PC-3 (cell line): ENCODE measurements at regions not wholly inside any gene's neighbourhood (a gene's known extent, or its start where the extent isn't known, plus 50 kb on each side); places are given as distances from the start of the nearest gene placed in this dataset.

ENCODE experiments used
- ATAC-seq: fragments of 200-7000 bp; cut with Tn5 transposase; 2 replicates; pipeline ENCODE4 v1.9.1; 2020; ENCODE audit warnings: mild to moderate bottlenecking, moderate library complexity
- BruUV-seq: library from RNA; stranded (reverse); fragments of 400-500 nt; replicated peaks from 2 replicates; lab custom pipeline; 2021; lab: Mats Ljungman, UMichigan
- CTCF ChIA-PET: fragments of 300-600 bp; sonication (Branson Sonifier 250); formaldehyde crosslinking; loops from one replicate; lab custom pipeline; 2022; ENCODE audit warnings: antibody characterized with exemption; lab: Charles Lee
- POLR2A ChIA-PET: fragments of 300-600 bp; sonication (Branson Sonifier 250); formaldehyde crosslinking; loops from one replicate; lab custom pipeline; 2022; ENCODE audit warnings: antibody characterized with exemption; ENCODE audit not compliant: unreplicated experiment; lab: Charles Lee
- DNase-seq: peaks from one replicate; pipeline ENCODE4 v3.0.0-alpha.2; 2015
- H2AFZ ChIP-seq: fragments of 300-600 bp; sonication (generic); 2 replicates; pipeline ENCODE4 v1.6.0; 2016; ENCODE audit warnings: antibody characterized with exemption, low read length
- H3F3A ChIP-seq: fragments of 300-600 bp; sonication (generic); one replicate; pipeline ENCODE4 v1.6.0; 2017; ENCODE audit warnings: antibody characterized with exemption, low read length, control low read depth, mild to moderate bottlenecking; ENCODE audit not compliant: unreplicated experiment
- H3K27ac ChIP-seq: fragments of 300-600 bp; sonication (generic); 2 replicates; pipeline ENCODE4 v1.5.1; 2016; ENCODE audit warnings: mild to moderate bottlenecking, low read length
- H3K27me3 ChIP-seq: fragments of 300-600 bp; sonication (generic); 2 replicates; pipeline ENCODE4 v1.6.1; 2016; ENCODE audit warnings: low read length, mixed read lengths
- H3K36me3 ChIP-seq: fragments of 300-600 bp; sonication (generic); 2 replicates; pipeline ENCODE4 v1.6.1; 2016; ENCODE audit warnings: low read depth, mixed run types, low read length, mixed read lengths
- H3K4me1 ChIP-seq: fragments of 300-600 bp; sonication (generic); 2 replicates; pipeline ENCODE4 v1.5.1; 2016; ENCODE audit warnings: low read length; ENCODE audit not compliant: insufficient read depth
- H3K4me2 ChIP-seq: fragments of 300-600 bp; sonication (generic); 2 replicates; pipeline ENCODE4 v1.6.0; 2016; ENCODE audit warnings: low read length
- H3K4me3 ChIP-seq: fragments of 300-600 bp; sonication (generic); 2 replicates; pipeline ENCODE4 v1.5.1; 2016; ENCODE audit warnings: mild to moderate bottlenecking, low read length, mixed read lengths
- H3K79me2 ChIP-seq: fragments of 300-600 bp; sonication (generic); 2 replicates; pipeline ENCODE4 v1.6.1; 2017; ENCODE audit warnings: low read length, mixed read lengths
- H3K9ac ChIP-seq: fragments of 300-600 bp; sonication (generic); 2 replicates; pipeline ENCODE4 v1.6.0; 2016; ENCODE audit warnings: mild to moderate bottlenecking, low read length
- H3K9me2 ChIP-seq: fragments of 300-600 bp; sonication (generic); replicated peaks from 2 replicates; pipeline ENCODE4 v1.6.1; 2016; ENCODE audit warnings: mixed run types, low read length, mixed read lengths
- H3K9me3 ChIP-seq: fragments of 300-600 bp; sonication (generic); 2 replicates; pipeline ENCODE4 v1.6.1; 2016; ENCODE audit warnings: low read length, mixed read lengths
- H4K20me1 ChIP-seq: fragments of 300-600 bp; sonication (generic); 2 replicates; pipeline ENCODE4 v1.6.1; 2016; ENCODE audit warnings: low read length, mixed read lengths
- EZH2 ChIP-seq: fragments of 300-600 bp; sonication (generic); IDR thresholded peaks from one replicate; pipeline ENCODE4 v1.6.1; 2017; ENCODE audit warnings: antibody characterized with exemption, mild to moderate bottlenecking, low read length; ENCODE audit not compliant: unreplicated experiment
- EZH2phosphoT487 ChIP-seq: fragments of 300-600 bp; sonication (generic); IDR thresholded peaks from 2 replicates; pipeline ENCODE4 v1.6.1; 2018; ENCODE audit warnings: mild to moderate bottlenecking, antibody characterized with exemption, low read length, borderline replicate concordance
- intact Hi-C: fragments of 100-400 bp; cut with micrococcal nuclease; formaldehyde crosslinking; loops from 2 replicates; pipeline ENCODE4 v1.9.0; 2023
- TF ChIP-seq, protein P1 (sequence below): fragments of 300-600 bp; sonication (generic); conservative IDR thresholded peaks from 2 replicates; pipeline ENCODE4 v1.5.1; 2017; ENCODE audit warnings: antibody characterized with exemption, low read depth, mild to moderate bottlenecking, low read length

DNA sequence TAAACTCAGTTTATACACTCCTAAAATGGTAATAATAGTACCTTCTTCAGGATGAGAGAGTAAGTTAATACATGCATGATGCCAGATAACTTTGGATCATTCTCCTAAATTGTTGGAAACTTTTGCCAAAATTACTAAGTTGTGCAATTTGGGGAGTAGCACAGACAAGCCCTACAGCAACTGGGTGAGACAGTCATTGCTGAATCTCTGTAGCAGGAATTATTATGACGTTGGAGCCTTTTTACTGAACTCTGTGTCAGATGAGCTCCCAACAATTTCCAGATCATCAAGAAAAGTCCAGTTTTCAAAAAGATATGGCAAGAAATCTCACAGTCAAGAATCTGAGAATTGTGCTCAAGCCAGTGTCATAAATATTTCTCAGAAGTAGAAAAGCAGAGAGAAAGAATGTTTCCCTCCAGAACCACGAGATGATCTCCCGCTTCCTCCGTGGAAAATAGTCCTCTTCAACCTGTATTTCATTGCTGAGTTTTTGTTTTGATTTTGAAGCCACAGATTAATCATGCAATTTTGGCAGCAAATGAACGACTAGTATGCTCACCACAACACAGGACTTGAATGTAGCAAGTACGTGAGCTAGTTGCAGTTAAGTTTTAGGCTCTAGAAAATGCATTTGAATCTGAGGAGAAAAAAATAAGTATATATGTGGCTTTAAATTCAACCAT is 485.4 kb downstream of the CNTN6 start:
- intact Hi-C loops = no loop called here
- Histone ChIP-seq H3K4me2 (no peak overlapping the region), H3K9ac (no peak overlapping the region), H3K27ac (no peak overlapping the region), H3K9me2 (no peaks in the 10 kb centered on the region), H3K4me1 (no peaks in the 10 kb centered on the region), H3K4me3 (no peak overlapping the region), H4K20me1 (no peaks in the 10 kb centered on the region), H3K9me3 (peaks cover 13% of the 10 kb centered on the region), H3K27me3 (no peaks in the 10 kb centered on the region), H3K36me3 (no peaks in the 10 kb centered on the region), H3F3A (no peaks in the 10 kb centered on the region), H2AFZ (no peak overlapping the region), H3K79me2 (no peaks in the 10 kb centered on the region)
- ChIA-PET POLR2A (no interaction called here), CTCF (no interaction called here)
- TF ChIP-seq EZH2phosphoT487 (no peak), EZH2 (no peak)
- TF ChIP-seq, protein P1, sequence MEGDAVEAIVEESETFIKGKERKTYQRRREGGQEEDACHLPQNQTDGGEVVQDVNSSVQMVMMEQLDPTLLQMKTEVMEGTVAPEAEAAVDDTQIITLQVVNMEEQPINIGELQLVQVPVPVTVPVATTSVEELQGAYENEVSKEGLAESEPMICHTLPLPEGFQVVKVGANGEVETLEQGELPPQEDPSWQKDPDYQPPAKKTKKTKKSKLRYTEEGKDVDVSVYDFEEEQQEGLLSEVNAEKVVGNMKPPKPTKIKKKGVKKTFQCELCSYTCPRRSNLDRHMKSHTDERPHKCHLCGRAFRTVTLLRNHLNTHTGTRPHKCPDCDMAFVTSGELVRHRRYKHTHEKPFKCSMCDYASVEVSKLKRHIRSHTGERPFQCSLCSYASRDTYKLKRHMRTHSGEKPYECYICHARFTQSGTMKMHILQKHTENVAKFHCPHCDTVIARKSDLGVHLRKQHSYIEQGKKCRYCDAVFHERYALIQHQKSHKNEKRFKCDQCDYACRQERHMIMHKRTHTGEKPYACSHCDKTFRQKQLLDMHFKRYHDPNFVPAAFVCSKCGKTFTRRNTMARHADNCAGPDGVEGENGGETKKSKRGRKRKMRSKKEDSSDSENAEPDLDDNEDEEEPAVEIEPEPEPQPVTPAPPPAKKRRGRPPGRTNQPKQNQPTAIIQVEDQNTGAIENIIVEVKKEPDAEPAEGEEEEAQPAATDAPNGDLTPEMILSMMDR = no peak
- no TSS peak for BruUV-seq
- DNase-seq = no peak
- ATAC-seq = no peak

DNA sequence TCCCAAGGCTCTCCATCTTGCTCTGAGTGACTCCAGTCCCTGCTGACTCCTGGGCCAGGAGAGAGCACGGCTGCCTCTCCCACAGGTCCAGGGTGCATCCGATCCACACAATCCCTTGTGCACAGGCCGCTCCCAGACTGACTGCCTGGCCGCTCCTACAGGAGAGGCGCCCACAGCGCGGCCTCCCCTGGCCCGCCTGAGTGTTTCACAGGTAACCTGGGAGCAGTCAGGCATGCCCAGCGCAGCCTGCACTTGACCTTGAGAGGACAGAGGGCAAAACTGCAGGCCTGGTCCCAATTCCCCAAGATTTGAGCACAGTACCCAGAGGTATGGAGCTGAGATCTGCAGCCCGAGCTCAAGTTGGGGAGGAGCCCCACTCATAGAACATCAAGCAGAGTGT is 490.2 kb downstream of the CNTN6 start:
- Histone ChIP-seq H4K20me1 (no peaks in the 10 kb centered on the region), H3K9ac (no peak overlapping the region), H3K4me3 (no peak overlapping the region), H3K27me3 (no peaks in the 10 kb centered on the region), H3K36me3 (no peaks in the 10 kb centered on the region), H3K9me2 (no peaks in the 10 kb centered on the region), H3K4me1 (no peaks in the 10 kb centered on the region), H2AFZ (no peak overlapping the region), H3K27ac (no peak overlapping the region), H3F3A (no peaks in the 10 kb centered on the region), H3K79me2 (no peaks in the 10 kb centered on the region), H3K9me3 (peaks cover 17% of the 10 kb centered on the region; the same call in 1 of the 2 replicates), H3K4me2 (no peak overlapping the region)
- ATAC-seq (no peak), DNase-seq (no peak)
- CTCF ChIA-PET = no interaction called here
- intact Hi-C loops = no loop called here
- POLR2A ChIA-PET = no interaction called here
- no TSS peak for BruUV-seq
- TF ChIP-seq EZH2phosphoT487 = no peak
- TF ChIP-seq EZH2 = no peak
- TF ChIP-seq, protein P1 = no peak

- Histone ChIP-seq H4K20me1 (no peaks in the 10 kb centered on the region), H3K27ac (no peak overlapping the region), H3K27me3 (no peaks in the 10 kb centered on the region), H3K4me1 (no peaks in the 10 kb centered on the region), H3F3A (no peaks in the 10 kb centered on the region), H3K4me3 (no peak overlapping the region), H3K9me3 (peaks cover 41% of the 10 kb centered on the region), H3K9me2 (no peaks in the 10 kb centered on the region), H3K9ac (no peak overlapping the region), H2AFZ (no peak overlapping the region), H3K79me2 (no peaks in the 10 kb centered on the region), H3K36me3 (no peaks in the 10 kb centered on the region), H3K4me2 (no peak overlapping the region)
- CTCF ChIA-PET = no interaction called here
- intact Hi-C loops = no loop called here
- TF ChIP-seq, protein P1 = no peak
- no peak for TF ChIP-seq EZH2
- TF ChIP-seq EZH2phosphoT487 = no peak
- no peak for ATAC-seq
- POLR2A ChIA-PET = no interaction called here
- BruUV-seq = no TSS peak
- no peak for DNase-seq
Observed at GRCh38 chr3:1587426-1587825, 494.6 kb downstream of the CNTN6 start.
